ENCODE measurements at regions not wholly inside any gene's neighbourhood (a gene's known extent, or its start where the extent isn't known, plus 50 kb on each side); places are given as distances from the start of the nearest gene placed in this dataset.

DNA sequence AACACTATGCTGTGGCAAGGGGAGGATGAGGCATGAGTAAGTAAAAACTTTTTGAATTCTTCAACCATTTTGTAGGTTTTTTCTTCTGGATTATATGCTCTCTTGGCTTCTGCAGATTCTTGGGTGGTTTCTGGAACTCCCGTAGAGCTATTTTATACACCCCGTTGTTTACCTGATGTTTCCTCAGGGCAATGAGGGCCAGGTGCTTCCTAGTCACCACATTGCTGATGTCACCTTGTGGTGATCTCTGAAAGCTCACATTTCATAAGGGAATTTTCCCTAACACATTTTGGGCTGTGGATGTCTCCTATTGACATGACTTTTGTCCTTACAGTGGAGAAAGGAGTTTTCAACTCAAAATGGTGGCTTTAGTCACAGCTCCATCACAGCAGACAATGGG lies 356.6 kb downstream of the PLA2G4A start:
- no peak for TF ChIP-seq CTCF (IDR thresholded peaks at IDR 0.05)
- no peak for TF ChIP-seq POLR2A (IDR thresholded peaks at IDR 0.05)
